DND-41 (cell line): ENCODE measurements at regions not wholly inside any gene's neighbourhood (a gene's known extent, or its start where the extent isn't known, plus 50 kb on each side); places are given as distances from the start of the nearest gene placed in this dataset.

ENCODE experiments used
- ATAC-seq: fragments of 200-7000 bp; cut with Tn5 transposase; 3 replicates; pipeline ENCODE4 v1.9.1; 2021; ENCODE audit warnings: low read depth; ENCODE audit not compliant: insufficient read depth
- DNase-seq: peaks from one replicate; pipeline ENCODE4 v3.0.0-alpha.2; 2020
- H2AFZ ChIP-seq: 2 replicates; pipeline ENCODE4 v1.6.0; 2012; ENCODE audit warnings: low read depth, low read length
- H3K27ac ChIP-seq: 2 replicates; pipeline ENCODE4 v1.5.1; 2012; ENCODE audit warnings: low read length, inconsistent platforms
- H3K27me3 ChIP-seq: fragments of 200-600 bp; sonication (generic); 2 replicates; pipeline ENCODE4 v1.6.0; 2012; ENCODE audit warnings: low read length, mild to moderate bottlenecking, inconsistent platforms; ENCODE audit not compliant: insufficient read depth, poor library complexity
- H3K36me3 ChIP-seq: 2 replicates; pipeline ENCODE4 v1.5.1; 2012; ENCODE audit warnings: low read length, inconsistent platforms; ENCODE audit not compliant: insufficient read depth
- H3K4me1 ChIP-seq: 2 replicates; pipeline ENCODE4 v1.5.1; 2012; ENCODE audit warnings: mild to moderate bottlenecking, low read length; ENCODE audit not compliant: insufficient read depth
- H3K4me2 ChIP-seq: 2 replicates; pipeline ENCODE4 v1.6.0; 2012; ENCODE audit warnings: mild to moderate bottlenecking, moderate library complexity, low read length, inconsistent platforms; ENCODE audit not compliant: insufficient read depth
- H3K4me3 ChIP-seq, 2 experiments: fragments of 200-600 bp in 1 of 2; shearing (Covaris generic) in 1 of 2; 2 replicates each; pipeline ENCODE4 v1.5.1; 2012 to 2016; ENCODE audit warnings: inconsistent platforms in 2 of 2, low read length in 2 of 2, mild to moderate bottlenecking in 2 of 2, low read depth in 1 of 2, moderate library complexity in 1 of 2
- H3K79me2 ChIP-seq: 2 replicates; pipeline ENCODE4 v1.6.0; 2012; ENCODE audit warnings: low read length, inconsistent platforms; ENCODE audit not compliant: insufficient read depth
- H3K9ac ChIP-seq: 2 replicates; pipeline ENCODE4 v1.6.0; 2012; ENCODE audit warnings: low read depth, mild to moderate bottlenecking, inconsistent platforms, low read length, moderate library complexity
- H3K9me3 ChIP-seq: 2 replicates; pipeline ENCODE4 v1.5.1; 2012; ENCODE audit warnings: low read length, moderate library complexity, mild to moderate bottlenecking, inconsistent platforms; ENCODE audit not compliant: insufficient read depth, severe bottlenecking
- H4K20me1 ChIP-seq: 2 replicates; pipeline ENCODE4 v1.6.0; 2012; ENCODE audit warnings: low read length; ENCODE audit not compliant: insufficient read depth
- CTCF ChIP-seq: IDR thresholded peaks from 2 replicates; pipeline ENCODE4 v1.5.1; 2012; ENCODE audit warnings: borderline replicate concordance, low read length, moderate library complexity, mild to moderate bottlenecking; ENCODE audit not compliant: poor library complexity, severe bottlenecking; ENCODE audit errors: extremely low read depth
- EZH2 ChIP-seq: IDR thresholded peaks from 3 replicates; pipeline ENCODE4 v1.6.1; 2012; ENCODE audit warnings: borderline replicate concordance, low read depth, mild to moderate bottlenecking, moderate library complexity, low read length, inconsistent platforms; ENCODE audit not compliant: severe bottlenecking

- no peaks in the 10 kb centered on the region for H3K79me2 ChIP-seq
- H3K27me3 ChIP-seq: no peaks in the 10 kb centered on the region
- no peaks in the 10 kb centered on the region for H4K20me1 ChIP-seq
- ATAC-seq (no peak), DNase-seq (no peak)
- H3K27ac ChIP-seq: no peak overlapping the region
- no peaks in the 10 kb centered on the region for H3K4me1 ChIP-seq
- H3K9me3 ChIP-seq: no peaks in the 10 kb centered on the region
- no peaks in the 10 kb centered on the region for H3K36me3 ChIP-seq
- H3K4me2 ChIP-seq: no peak overlapping the region
- no peak overlapping the region for H3K4me3 ChIP-seq
- no peak overlapping the region for H2AFZ ChIP-seq
- H3K9ac ChIP-seq: no peak overlapping the region
- TF ChIP-seq EZH2 (no peak), CTCF (no peak)
Observed at GRCh38 chr16:60811051-60811608, 1225.1 kb downstream of the CDH8 start.

GRCh38 chr16:60810250-60810649 lies 1226.0 kb downstream of the CDH8 start:
- ATAC-seq (no peak), DNase-seq (no peak)
- no peak overlapping the region for H2AFZ ChIP-seq
- H3K9ac ChIP-seq: no peak overlapping the region
- H3K9me3 ChIP-seq: no peaks in the 10 kb centered on the region
- H3K4me2 ChIP-seq: no peak overlapping the region
- no peak overlapping the region for H3K4me3 ChIP-seq
- H3K27me3 ChIP-seq: no peaks in the 10 kb centered on the region
- H3K27ac ChIP-seq: no peak overlapping the region
- H3K4me1 ChIP-seq: no peaks in the 10 kb centered on the region
- no peaks in the 10 kb centered on the region for H3K79me2 ChIP-seq
- no peaks in the 10 kb centered on the region for H3K36me3 ChIP-seq
- TF ChIP-seq EZH2 (no peak), CTCF (no peak)
- no peaks in the 10 kb centered on the region for H4K20me1 ChIP-seq

GRCh38 chr16:60792437-60792836 lies 1243.8 kb downstream of the CDH8 start:
- ATAC-seq (no peak), DNase-seq (no peak)
- Histone ChIP-seq H3K4me2 (no peak overlapping the region), H3K27ac (no peak overlapping the region), H3K4me1 (no peaks in the 10 kb centered on the region), H3K27me3 (no peaks in the 10 kb centered on the region), H3K36me3 (no peaks in the 10 kb centered on the region), H3K9ac (no peak overlapping the region), H3K4me3 (no peak overlapping the region), H2AFZ (no peak overlapping the region), H3K9me3 (no peaks in the 10 kb centered on the region), H4K20me1 (no peaks in the 10 kb centered on the region), H3K79me2 (no peaks in the 10 kb centered on the region)
- no peak for TF ChIP-seq CTCF
- TF ChIP-seq EZH2: no peak

GRCh38 chr16:60788631-60789030 lies 1247.6 kb downstream of the CDH8 start:
- Histone ChIP-seq H3K9me3 (no peaks in the 10 kb centered on the region), H3K79me2 (no peaks in the 10 kb centered on the region), H3K36me3 (no peaks in the 10 kb centered on the region), H3K4me2 (no peak overlapping the region), H3K4me3 (no peak overlapping the region), H3K27ac (no peak overlapping the region), H3K27me3 (no peaks in the 10 kb centered on the region), H3K4me1 (no peaks in the 10 kb centered on the region), H3K9ac (no peak overlapping the region), H4K20me1 (no peaks in the 10 kb centered on the region), H2AFZ (no peak overlapping the region)
- TF ChIP-seq EZH2 (no peak), CTCF (no peak)
- DNase-seq (no peak), ATAC-seq (no peak)
